NCI-H1694 treated with DMSO at 0.1 percent for 48 hours (cell line): ENCODE measurements at regions not wholly inside any gene's neighbourhood (a gene's known extent, or its start where the extent isn't known, plus 50 kb on each side); places are given as distances from the start of the nearest gene placed in this dataset.
"Not testable (repeated sequence)": the region's sequence is repeated elsewhere in the genome, so short reads cannot be mapped to it uniquely, and the experiment has no call there.

Experiments
- DNase-seq: peaks from one replicate; lab custom pipeline; 2025; lab: John Stamatoyannopoulos, UW

DNA sequence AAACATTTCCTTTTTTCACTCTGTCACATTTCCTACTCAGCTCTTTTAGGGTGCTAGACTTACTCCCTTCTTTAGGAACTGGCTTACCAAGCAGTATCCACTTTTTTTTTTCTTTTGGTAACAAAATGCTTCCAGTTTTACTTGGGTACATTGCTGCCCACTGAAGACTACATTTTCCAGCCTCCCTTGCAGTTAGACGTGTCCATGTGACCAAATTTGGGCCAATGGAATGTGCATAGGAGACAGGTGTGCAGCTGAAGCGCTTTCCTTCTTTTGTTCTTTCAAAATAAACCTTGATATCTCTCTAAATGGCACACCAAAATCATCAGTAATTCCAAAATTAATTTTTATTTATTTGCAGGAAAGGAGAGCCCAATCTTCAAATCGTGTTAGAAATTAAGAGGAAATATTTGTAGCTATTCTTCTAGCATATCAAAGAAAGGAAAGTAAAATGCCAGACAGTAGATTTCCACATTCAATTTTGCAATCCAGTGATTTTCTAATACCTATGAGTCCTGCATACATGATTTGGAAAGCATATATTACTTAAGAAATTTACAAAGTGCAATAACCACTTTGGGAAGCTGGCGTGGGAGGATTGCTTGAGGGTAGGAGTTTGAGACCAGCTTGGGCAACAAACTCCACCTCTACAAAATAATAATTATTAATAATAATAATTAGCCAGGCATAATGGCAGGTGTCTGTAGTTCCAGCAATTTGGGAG lies 422.0 kb upstream of the FRG2C start:
- no peak for DNase-seq

DNA sequence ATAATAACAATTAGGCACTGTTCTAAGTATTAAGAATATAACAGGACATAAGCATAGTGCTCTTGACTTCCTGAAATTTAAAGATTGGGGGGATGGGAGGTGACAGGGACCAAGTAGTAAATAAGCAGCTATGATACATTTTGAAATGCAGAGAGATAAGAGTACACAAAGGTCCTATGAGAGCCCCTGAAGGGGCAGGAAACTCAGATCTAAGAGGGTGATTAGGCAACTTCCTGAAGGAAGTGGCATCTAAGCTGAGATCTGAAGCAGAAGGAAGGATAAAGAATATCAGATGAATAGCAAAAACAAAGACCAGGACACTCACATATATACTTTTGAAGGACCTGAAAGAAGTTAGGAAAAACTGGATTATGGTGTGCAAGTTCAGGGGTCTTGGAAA lies 415.2 kb upstream of the FRG2C start:
- no peak for DNase-seq

DNA sequence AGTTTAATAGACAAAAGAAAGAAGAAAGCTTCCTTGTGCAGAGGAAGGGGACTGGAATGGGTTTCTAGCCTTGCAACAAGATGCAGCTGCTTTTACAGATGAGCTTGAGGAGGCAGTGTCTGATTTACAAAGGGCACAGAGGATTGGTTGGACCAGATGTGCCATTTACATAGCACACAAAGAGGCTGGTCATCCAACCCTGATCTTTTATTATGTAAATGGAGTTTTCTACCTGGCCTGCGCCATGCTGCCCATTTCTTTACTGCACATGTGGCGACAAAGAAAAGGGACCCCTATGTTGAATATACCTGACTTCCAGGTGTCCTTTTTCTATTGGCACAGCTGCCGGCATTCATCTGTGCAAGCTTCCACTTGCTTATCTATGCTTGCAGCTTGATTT lies 409.4 kb upstream of the FRG2C start:
- no peak for DNase-seq

DNA sequence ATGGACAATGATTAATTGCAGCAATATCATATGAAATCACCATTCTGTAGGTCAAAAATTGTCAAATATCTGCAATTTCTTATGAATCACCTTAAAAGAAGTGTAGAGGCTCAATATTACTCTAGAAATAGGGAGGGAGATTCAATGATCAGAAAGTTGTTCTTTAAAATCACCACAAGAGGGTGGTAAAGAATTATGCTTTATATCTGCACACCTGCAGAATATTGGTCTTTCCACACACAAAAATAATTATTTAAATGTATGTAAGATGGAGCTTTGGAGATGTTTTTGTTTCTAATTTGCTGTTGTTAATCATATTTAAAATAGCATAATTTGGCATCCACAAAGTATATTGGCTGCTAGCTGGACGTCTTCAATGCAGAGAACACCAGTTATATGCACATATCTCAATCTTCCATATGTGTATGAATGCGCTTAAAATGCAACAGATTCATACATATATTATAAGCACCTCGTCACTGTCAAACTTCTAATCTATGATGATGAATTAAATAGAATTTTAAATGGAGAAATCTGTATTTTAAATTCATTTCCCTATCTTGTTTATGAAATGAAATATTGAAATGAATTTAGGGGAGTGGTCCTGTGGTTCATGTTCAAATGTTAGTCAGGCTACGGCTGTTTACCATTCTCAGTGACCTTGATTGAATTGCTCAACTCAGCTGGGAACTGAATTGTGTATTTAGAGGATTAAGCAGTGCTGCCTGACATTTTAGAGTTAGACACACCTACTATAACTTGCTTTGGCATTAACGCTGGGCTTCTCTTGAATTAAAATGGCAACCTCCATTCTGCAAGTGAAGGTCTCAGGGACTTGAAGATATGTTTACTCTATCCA lies 405.1 kb upstream of the FRG2C start:
- DNase-seq: peak; percentile 1

DNA sequence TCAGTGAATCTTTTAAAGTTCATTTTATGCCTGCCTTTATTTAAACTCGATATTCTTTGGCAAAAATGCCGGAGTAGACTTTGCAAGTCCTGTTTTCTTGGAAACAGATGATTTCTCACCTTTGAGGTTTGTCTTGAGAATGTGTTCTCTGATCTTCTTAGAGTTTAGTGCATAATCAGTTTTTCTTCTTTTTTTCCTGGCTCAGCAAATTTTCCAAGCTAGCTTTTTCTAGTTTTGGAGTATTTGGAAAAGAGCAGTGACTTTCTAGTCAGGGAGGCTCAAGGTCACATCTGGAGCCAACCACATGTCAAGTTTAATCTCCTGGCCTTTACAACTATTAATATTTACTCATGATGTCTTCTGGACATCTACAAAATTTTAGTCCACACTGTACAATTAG lies 403.2 kb upstream of the FRG2C start:
- not testable (repeated sequence) for DNase-seq

DNA sequence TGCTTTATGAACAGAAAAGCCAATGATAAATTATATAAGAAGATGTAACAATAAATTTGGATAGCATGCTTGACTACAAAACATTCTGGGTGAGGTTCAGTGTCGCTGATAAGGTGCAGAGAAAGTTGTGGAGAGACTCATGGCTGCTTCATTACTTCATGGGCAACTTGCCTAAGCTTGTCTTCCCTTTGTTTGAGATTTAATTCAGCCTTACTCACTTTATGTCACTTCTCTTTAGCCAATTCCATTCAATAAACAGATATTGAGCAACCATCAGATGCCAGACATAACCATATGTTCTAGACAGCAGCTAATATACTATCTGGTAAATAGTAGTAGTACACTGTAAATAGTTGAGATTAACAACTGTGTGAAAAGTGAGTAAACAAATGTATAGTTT lies 401.5 kb upstream of the FRG2C start:
- no peak for DNase-seq

DNA sequence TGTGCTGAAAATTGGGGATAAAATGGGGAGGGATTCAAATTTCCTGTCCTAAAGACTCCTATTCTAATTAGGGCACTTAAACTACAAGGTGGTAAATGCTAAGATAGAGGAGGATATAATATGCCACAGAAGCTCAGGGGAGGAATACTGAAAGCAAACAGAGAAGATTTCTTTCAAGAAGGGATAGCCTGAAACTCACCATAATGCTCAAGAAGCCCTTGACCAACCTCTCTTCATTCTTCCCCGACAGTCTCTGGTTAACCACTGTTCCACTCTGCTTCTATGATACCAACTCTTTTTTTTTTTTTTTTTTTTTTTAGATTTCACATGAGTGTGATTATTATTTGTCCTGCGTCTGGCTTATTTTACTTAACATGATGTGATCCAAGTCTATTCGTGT lies 398.2 kb upstream of the FRG2C start:
- no peak for DNase-seq

DNA sequence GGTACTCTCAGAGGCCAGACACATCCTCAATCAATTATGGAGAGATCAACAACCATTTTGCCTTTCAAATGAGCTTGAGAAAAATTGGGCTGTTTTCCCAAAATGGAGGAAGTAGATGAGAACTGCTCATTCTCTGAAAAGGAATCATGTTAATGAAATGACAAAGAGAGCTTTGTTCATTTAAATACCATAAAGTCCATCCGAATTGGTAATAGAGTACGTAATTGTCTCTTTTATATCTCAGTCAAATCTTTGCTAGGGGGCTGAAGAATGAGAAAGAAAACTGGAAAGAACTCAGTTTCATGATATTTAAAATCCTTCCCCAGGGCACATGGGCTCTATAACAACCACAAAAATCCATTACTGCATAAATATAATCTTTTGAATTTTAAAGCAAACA lies 395.6 kb upstream of the FRG2C start:
- not testable (repeated sequence) for DNase-seq

DNA sequence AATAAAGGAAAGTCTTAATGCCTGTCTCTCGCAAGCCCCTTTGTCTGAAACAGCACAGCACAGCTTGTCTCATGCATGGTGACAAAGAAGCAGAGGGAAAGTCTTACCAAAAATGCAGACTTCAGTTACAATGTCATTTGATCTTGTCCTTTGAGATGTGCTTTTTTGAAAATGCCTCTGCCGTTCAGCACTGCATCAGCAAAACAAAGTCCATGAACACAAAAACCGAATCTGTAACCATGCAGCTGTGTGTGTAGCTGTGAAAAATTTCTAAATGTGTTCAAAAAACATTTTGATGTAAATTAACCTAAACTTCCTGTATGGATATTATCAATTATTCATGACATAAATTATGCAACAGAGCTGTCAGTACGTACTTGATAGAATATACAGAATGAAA lies 391.9 kb upstream of the FRG2C start:
- not testable (repeated sequence) for DNase-seq

DNA sequence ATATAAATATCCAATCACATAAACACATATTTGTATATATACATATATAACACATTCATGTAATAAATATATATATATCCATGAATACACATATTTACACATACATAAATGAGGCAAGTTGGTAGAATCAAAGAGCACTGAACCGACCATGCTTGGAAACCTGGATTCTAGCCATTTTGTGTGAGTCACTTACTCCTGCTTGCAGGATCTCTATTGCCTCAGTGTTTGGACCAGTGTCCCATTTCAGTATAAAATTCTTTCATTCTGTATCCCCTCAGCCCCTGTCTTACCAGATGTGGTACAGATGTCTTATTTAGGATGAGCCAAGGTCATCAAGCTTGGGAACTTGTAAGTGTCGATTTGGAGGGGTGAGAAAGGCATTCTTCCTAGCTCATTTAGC lies 391.4 kb upstream of the FRG2C start:
- no peak for DNase-seq

DNA sequence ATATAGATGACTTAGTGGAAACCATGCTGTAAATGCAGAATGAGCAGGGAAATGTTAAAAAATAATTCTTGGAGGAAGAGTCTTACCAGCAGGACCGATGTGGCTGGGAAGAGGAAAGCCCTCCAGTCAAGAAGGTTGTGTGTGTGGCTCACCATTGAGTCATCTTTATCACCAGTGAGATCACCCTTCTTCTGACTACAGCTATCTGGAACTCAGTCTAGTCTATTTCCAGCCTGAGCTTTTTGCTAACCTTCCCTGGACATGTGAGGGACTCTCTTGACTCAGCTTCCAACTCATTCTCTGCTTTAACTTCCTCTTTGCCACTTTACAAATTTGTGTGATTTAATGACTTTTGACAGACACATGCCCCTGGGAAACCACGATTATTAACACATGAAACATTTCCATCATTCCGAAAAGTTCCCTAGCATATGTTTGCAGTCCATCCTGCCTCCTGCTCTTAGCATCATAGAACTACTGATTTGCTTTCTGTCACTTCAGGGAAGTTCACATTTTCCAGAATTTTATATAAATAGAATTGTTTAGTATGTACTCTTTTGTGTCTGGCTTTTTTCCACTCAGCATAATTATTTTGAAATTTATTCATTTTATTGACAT lies 378.5 kb upstream of the FRG2C start:
- not testable (repeated sequence) for DNase-seq

DNA sequence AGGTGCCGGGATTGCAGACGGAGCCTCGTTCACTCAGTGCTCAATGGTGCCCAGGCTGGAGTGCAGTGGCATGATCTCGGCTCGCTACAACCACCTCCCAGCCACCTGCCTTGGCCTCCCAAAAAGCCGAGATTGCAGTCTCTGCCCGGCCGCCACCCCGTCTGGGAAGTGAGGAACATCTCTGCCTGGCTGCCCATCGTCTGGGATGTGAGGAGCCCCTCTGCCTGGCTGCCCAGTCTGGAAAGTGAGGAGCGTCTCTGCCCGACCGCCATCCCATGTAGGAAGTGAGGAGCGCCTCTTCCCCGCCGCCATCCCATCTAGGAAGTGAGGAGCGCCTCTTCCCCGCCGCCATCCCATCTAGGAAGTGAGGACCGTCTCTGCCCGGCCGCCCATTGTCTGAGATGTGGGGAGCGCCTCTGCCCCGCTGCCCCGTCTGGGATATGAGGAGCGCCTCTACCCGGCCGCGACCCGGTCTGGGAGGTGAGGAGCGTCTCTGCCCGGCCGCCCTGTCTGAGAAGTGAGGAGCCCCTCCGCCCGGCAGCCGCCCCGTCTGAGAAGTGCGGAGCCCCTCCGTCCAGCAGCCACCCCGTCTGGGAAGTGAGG lies 375.1 kb upstream of the FRG2C start:
- DNase-seq: not testable (repeated sequence)

DNA sequence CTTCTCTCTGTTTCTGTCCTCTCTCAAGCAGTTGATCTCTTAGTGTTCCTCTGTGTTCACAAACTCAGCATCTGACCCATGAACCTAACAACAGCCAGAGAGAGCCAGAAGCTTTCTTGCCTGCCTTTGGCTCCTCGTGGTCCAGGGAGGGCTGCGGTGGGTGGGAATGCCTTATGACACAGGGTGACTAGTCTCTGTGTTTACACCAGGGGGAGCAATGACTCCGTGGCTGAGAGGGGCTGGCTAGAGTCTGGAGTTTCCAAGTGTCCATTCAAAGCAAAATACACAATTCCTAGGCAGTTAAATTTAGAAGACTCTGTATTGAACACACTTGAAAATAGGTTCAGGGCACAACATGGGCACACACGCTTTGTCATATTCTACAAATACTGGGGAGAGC lies 370.0 kb upstream of the FRG2C start:
- no peak for DNase-seq

DNA sequence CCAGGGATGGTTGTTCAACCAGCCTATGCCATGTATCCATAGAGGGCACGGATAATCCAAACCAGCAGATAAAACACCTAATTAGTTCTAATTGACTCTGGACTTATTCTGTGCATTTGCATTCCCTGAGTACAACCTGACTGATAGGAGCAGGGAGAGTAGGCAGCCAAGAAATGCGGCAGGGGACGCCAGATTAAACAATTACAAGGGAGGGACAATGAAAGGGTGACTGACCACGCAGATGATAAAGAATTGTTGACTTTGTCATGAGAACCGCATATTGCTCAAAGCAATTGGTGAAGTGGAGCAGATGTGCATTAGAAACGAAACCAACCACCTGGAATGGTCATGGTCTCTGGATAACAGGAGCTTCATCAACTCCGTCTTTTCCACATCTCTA lies 369.1 kb upstream of the FRG2C start:
- DNase-seq: no peak

DNA sequence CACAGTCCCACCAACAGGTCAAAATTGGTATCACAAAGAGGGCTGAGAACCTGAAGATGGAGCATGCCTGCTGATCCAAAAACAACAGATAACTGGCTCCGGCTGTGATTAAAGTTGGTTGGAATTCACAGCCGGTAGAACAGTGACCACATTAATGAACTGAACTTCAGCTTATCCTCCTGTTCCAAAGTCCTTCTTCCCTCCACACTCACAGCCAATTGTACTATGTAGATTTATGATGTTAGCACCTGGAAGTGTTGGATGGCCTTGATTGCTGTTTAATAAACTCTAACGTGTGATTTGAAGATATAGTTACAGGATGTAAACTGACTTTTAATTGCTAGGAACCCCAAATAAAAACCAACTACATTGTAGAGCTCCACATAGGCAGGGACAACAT lies 367.3 kb upstream of the FRG2C start:
- DNase-seq: no peak

DNA sequence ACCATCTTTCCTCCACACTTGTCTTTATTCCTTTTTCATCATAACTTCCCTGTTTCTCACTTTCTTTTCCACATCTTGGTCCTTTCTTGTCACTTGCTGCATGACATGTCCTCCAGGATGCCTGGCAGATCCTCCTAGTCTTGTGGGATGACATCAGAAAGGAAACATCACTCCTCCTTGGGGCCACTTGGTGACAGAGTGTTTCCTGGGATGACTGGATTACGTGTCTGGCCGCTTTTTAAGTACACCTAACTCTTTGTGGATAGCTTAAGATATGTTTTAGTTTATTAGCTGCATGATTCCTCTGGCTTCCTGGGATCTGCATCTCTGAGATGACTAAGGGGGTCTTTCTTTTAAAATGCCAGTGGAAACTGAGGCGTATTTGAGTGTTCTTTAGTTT lies 363.5 kb upstream of the FRG2C start:
- DNase-seq: no peak

DNA sequence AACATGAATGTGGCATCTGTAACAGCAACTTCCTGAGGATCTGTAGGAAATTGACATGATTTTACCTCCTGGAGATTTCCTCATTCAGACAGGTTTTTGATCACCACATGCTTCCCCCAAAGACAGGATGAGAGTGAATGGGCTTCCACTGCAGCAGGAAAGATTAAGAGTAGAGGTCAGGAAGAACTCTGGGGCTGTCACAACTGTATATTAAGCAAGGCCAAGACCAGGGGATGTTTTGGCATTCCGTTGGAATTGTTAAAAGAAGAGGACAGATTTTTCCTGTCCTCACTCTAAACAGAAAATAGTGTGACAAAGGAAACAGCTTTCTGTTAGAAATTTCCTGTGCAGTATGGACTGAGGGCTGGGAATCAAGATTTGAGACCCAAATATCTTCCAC lies 363.1 kb upstream of the FRG2C start:
- not testable (repeated sequence) for DNase-seq

DNA sequence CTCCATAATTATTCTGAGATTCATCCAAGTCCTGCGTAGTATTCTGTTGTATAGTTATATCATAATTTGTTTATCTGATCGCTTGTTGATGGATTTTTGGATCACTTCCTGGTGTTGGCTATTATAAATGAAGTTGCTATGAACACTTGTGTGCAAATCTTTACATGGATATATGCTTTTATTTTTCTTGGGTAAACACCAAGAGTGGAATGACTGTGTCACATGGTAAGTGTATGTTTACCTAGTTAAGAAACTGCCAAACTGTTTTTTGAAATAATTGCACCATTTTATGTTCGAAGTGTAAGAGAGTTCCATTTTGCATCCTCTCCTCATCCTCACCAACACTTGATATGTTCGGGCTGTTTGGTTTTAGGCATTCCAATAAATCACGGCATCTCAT lies 360.4 kb upstream of the FRG2C start:
- no peak for DNase-seq

DNA sequence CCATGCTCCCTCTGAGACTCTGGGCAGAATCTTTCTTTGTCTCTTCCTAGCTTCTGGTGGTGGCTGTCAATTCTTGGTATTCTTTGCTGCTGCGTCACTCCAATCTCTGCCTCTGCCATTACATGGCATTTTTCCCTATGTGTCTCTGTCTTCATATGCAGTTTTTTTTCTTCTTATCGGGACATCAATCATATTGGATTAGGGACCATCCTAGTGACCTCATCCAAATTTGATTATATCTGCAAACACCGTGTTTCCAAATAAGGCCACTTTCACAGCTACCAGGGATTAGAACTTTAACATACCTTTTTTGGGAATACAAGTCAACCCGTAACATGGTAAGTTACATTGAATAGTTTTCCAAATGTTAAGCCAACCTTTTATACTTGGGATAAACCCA lies 358.2 kb upstream of the FRG2C start:
- DNase-seq: no peak

DNA sequence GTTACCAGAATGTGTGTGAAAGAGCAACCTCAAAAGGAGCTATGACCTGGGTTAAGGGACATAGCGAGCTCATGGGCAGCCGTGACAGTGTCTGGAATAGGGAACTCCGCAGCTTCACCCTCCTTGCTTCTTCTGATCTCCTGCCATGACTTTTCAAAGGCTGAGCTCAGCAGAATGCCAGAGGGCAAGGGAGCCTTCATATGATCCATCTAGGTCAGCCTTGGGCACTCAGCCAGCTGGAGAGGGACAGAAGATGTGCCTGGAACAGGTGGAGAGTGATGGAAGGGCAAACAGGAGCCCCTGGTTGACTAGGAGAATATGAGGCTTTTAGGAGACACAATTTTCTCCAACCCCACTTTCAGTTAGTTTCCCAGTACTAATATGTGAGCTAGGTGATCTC lies 352.8 kb upstream of the FRG2C start:
- not testable (repeated sequence) for DNase-seq

DNA sequence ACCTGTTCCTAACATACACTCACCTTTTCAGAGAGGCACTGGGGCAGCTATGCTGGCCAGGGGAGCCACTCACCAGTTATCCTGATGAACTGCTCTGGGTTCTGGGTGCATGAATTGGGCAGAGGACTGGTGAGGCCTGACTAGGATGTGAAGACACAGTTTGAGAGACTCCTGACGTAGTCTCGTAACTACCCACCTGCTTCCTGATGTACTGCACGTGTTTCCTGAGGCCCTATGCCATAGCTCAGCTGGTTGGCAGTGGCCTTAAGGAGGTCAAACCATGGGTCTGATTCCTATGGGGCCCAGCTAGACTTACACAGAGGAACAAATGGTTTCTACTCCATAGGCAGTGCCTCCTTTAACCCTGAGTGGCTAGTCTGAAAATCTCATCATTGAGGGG lies 351.7 kb upstream of the FRG2C start:
- not testable (repeated sequence) for DNase-seq

DNA sequence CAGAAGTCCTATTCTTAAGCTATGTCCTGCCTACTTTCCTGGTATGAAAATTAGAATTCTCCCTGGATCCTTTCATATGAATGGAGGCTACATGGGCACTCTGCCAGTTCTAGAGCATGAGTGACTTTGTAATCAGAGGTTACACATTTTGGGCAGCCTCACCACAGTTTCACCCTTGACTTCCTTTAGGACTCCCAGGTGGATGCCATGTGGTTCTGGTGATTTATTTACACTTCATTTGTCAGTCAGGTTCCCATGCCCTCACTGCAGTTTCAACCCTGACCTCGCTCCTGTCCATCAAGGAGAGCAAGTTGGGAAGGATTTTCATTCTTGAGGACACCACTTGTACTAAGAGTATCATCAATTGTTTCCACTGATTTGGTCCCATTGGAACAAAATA lies 344.4 kb upstream of the FRG2C start:
- DNase-seq: not testable (repeated sequence)

DNA sequence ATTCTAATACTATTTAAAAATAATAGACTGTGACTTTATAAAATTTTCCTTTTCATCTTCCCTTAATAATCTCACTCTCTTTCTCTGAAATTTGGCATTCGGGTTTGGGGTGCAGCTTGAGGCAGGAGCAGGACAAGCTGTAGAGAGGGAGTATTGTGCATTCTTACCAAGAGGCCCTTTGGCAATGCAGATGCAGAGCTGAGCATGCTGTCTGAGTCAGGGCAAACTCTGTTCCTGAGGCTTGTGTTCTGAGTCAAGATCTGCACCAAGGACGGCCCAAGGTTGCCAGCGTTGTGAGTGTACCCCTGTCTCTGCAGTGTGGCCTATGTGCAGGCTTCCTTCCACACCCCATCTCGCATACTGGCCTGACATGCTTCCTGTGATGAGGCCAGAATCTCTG lies 343.8 kb upstream of the FRG2C start:
- no peak for DNase-seq
